Upper lobe of right lung (tissue), 1 donor: ENCODE measurements at regions not wholly inside any gene's neighbourhood (a gene's known extent, or its start where the extent isn't known, plus 50 kb on each side); places are given as distances from the start of the nearest gene placed in this dataset.

Experiments
- ATAC-seq: fragments of 200-7000 bp; cut with Tn5 transposase; one replicate; pipeline ENCODE4 v1.9.1; 2020; ENCODE audit warnings: mild to moderate bottlenecking, moderate library complexity
- DNase-seq: peaks from one replicate; pipeline ENCODE4 v3.0.0-alpha.2; 2020
- H3K27ac ChIP-seq: fragments of 200-600 bp; one replicate; pipeline ENCODE4 v1.8.0; 2022
- H3K27me3 ChIP-seq: fragments of 200-600 bp; one replicate; pipeline ENCODE4 v1.8.0; 2022; ENCODE audit warnings: mild to moderate bottlenecking
- H3K36me3 ChIP-seq: fragments of 200-600 bp; one replicate; pipeline ENCODE4 v1.8.0; 2022
- H3K4me1 ChIP-seq: fragments of 200-600 bp; one replicate; pipeline ENCODE4 v1.8.0; 2022
- H3K4me3 ChIP-seq: fragments of 200-600 bp; one replicate; pipeline ENCODE4 v1.8.0; 2022; ENCODE audit warnings: mild to moderate bottlenecking
- H3K9me3 ChIP-seq: fragments of 200-600 bp; one replicate; pipeline ENCODE4 v1.8.0; 2022
- intact Hi-C: fragments of 100-400 bp; cut with DNase I; formaldehyde crosslinking; loops from one replicate; pipeline ENCODE4 v1.11.0; 2022
- TF ChIP-seq, protein P1 (sequence below): fragments of 200-600 bp; IDR thresholded peaks from one replicate; pipeline ENCODE4 v1.8.0; 2022; ENCODE audit warnings: antibody characterized with exemption
- donor health status: DM: no; HTN: yes; CAD: no; lungs with severe emphysema.

DNA sequence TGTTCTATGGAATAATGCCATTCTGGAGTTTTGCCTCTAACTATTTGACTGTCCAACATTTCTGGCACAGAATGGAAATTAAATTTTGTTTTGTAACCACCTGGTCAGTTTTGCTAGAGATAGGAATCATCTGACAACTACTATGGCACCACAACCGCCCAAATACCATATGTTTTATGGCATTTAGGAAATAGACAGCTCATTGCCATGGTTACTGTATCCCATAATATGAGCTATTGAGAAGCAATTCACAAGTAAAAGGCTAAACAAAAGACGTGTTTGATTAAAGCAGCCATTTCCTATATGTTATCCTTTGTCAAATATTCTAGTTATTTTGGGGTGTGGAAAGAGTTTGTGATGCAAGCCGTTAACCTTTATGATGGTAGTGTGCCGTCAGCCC lies 1105.3 kb upstream of the LCORL start:
- Histone ChIP-seq H3K36me3 (no peaks in the 10 kb centered on the region), H3K27me3 (no peaks in the 10 kb centered on the region), H3K9me3 (no peaks in the 10 kb centered on the region), H3K4me1 (no peaks in the 10 kb centered on the region), H3K4me3 (no peak overlapping the region), H3K27ac (no peak overlapping the region)
- no peak for DNase-seq
- TF ChIP-seq, protein P1, sequence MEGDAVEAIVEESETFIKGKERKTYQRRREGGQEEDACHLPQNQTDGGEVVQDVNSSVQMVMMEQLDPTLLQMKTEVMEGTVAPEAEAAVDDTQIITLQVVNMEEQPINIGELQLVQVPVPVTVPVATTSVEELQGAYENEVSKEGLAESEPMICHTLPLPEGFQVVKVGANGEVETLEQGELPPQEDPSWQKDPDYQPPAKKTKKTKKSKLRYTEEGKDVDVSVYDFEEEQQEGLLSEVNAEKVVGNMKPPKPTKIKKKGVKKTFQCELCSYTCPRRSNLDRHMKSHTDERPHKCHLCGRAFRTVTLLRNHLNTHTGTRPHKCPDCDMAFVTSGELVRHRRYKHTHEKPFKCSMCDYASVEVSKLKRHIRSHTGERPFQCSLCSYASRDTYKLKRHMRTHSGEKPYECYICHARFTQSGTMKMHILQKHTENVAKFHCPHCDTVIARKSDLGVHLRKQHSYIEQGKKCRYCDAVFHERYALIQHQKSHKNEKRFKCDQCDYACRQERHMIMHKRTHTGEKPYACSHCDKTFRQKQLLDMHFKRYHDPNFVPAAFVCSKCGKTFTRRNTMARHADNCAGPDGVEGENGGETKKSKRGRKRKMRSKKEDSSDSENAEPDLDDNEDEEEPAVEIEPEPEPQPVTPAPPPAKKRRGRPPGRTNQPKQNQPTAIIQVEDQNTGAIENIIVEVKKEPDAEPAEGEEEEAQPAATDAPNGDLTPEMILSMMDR: no peak
- ATAC-seq: no peak
- intact Hi-C loops: no loop called here

GRCh38 chr4:19123681-19124080 lies 1102.1 kb upstream of the LCORL start:
- intact Hi-C loops: no loop called here
- no peaks in the 10 kb centered on the region for H3K4me1 ChIP-seq
- ATAC-seq (no peak), DNase-seq (no peak)
- TF ChIP-seq, protein P1: no peak
- H3K27ac ChIP-seq: no peak overlapping the region
- no peak overlapping the region for H3K4me3 ChIP-seq
- H3K9me3 ChIP-seq: no peaks in the 10 kb centered on the region
- no peaks in the 10 kb centered on the region for H3K36me3 ChIP-seq
- H3K27me3 ChIP-seq: no peaks in the 10 kb centered on the region

GRCh38 chr4:19119904-19120560 lies 1098.5 kb upstream of the LCORL start:
- ATAC-seq (no peak), DNase-seq (no peak)
- intact Hi-C loops: no loop called here
- H3K27me3 ChIP-seq: no peaks in the 10 kb centered on the region
- TF ChIP-seq, protein P1: no peak
- no peak overlapping the region for H3K4me3 ChIP-seq
- H3K4me1 ChIP-seq: no peaks in the 10 kb centered on the region
- H3K36me3 ChIP-seq: no peaks in the 10 kb centered on the region
- no peaks in the 10 kb centered on the region for H3K9me3 ChIP-seq
- no peak overlapping the region for H3K27ac ChIP-seq

DNA sequence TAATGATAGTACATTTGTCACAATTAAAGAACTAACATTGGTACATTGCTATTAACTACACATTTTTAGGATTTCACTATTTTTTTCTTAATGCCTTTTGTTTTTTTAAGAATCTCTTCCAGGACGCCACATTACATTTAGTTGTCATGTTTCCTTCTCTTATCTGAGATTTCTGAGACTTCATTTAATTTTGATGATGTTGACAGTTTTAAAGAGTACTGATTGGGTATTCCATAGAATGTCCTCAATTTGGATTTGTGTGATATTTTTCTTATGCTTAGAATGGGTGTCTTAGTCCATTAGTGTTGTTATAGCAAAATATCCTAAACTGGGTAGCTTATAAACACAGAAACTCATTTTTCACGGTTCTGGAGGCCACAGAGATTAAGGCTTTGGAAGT lies 1095.5 kb upstream of the LCORL start:
- no peaks in the 10 kb centered on the region for H3K4me1 ChIP-seq
- H3K27me3 ChIP-seq: no peaks in the 10 kb centered on the region
- H3K9me3 ChIP-seq: no peaks in the 10 kb centered on the region
- no peaks in the 10 kb centered on the region for H3K36me3 ChIP-seq
- intact Hi-C loops: no loop called here
- TF ChIP-seq, protein P1: no peak
- no peak overlapping the region for H3K4me3 ChIP-seq
- ATAC-seq (no peak), DNase-seq (no peak)
- no peak overlapping the region for H3K27ac ChIP-seq

- TF ChIP-seq, protein P1: no peak
- Histone ChIP-seq H3K4me3 (no peak overlapping the region), H3K27me3 (no peaks in the 10 kb centered on the region), H3K27ac (no peak overlapping the region), H3K36me3 (no peaks in the 10 kb centered on the region), H3K4me1 (no peaks in the 10 kb centered on the region), H3K9me3 (no peaks in the 10 kb centered on the region)
- ATAC-seq (no peak), DNase-seq (no peak)
- intact Hi-C loops: no loop called here
These were observed 1082.6 kb upstream of the LCORL start for GRCh38 chr4:19104176-19104575.

DNA sequence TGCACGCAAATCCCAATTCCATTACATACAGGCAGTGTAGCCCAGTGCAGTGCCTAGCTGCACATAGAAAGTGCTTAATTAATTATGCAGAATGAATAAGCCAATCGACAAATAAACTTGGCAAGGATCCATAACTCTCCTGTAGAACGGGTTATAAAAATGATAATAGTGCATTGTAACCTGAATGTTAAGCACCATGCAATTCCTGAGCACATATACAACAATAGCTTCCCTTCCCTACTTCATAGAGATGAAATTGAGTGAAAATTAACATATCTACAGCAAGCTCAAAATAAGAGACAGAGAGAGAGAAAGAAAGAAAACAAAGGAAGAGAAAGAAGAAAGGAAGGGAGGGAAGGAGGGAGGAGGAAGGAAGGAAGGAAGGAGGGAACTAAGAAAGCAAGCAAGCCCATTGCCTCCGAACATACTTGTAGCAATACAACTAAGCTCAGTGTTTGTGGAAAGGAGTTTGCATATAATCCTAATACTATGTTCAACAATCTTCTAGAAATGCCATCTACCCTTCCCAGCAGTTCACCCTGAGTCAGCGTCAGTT lies 1074.0 kb upstream of the LCORL start:
- H3K27me3 ChIP-seq: no peaks in the 10 kb centered on the region
- DNase-seq: no peak
- H3K9me3 ChIP-seq: no peaks in the 10 kb centered on the region
- H3K4me1 ChIP-seq: no peaks in the 10 kb centered on the region
- H3K36me3 ChIP-seq: no peaks in the 10 kb centered on the region
- intact Hi-C loops: no loop called here
- TF ChIP-seq, protein P1: no peak
- no peak overlapping the region for H3K27ac ChIP-seq
- no peak for ATAC-seq
- no peak overlapping the region for H3K4me3 ChIP-seq
